Fibroblast of the aortic adventitia (primary cell): ENCODE measurements at regions not wholly inside any gene's neighbourhood (a gene's known extent, or its start where the extent isn't known, plus 50 kb on each side); places are given as distances from the start of the nearest gene placed in this dataset.

ENCODE experiments used
- DNase-seq: peaks from one replicate; pipeline ENCODE4 v3.0.0-alpha.2; 2010; ENCODE audit warnings: low read depth
- H3K4me3 ChIP-seq: 2 replicates; pipeline ENCODE4 v1.5.1; 2011; ENCODE audit warnings: low read depth, mild to moderate bottlenecking, control low read depth, low read length, moderate library complexity
- CTCF ChIP-seq: IDR thresholded peaks from 2 replicates; pipeline ENCODE4 v1.5.1; 2011; ENCODE audit warnings: mild to moderate bottlenecking, low read length, control low read depth, inconsistent platforms; ENCODE audit not compliant: insufficient read depth

- no peak overlapping the region for H3K4me3 ChIP-seq
- no peak for DNase-seq
- no peak for TF ChIP-seq CTCF
Observed at GRCh38 chr3:21927261-21927660, 176.3 kb upstream of the ZNF385D start.

GRCh38 chr3:21934591-21934990 is 183.6 kb upstream of the ZNF385D start:
- DNase-seq: no peak
- H3K4me3 ChIP-seq: no peak overlapping the region
- no peak for TF ChIP-seq CTCF

- no peak for DNase-seq
- H3K4me3 ChIP-seq: no peak overlapping the region
- TF ChIP-seq CTCF: no peak
Observed at GRCh38 chr3:21936207-21936606, 185.2 kb upstream of the ZNF385D start.

GRCh38 chr3:21938267-21938681 is 187.3 kb upstream of the ZNF385D start:
- no peak for DNase-seq
- TF ChIP-seq CTCF: no peak
- no peak overlapping the region for H3K4me3 ChIP-seq

GRCh38 chr3:21942328-21942727 is 191.3 kb upstream of the ZNF385D start:
- TF ChIP-seq CTCF: no peak
- H3K4me3 ChIP-seq: no peak overlapping the region
- peak; percentile 38 for DNase-seq

- H3K4me3 ChIP-seq: no peak overlapping the region
- TF ChIP-seq CTCF: no peak
- DNase-seq: peak; percentile 12
Observed at GRCh38 chr3:21944251-21944650, 193.2 kb upstream of the ZNF385D start.

GRCh38 chr3:21952856-21953255 is 201.8 kb upstream of the ZNF385D start:
- no peak for DNase-seq
- no peak overlapping the region for H3K4me3 ChIP-seq
- TF ChIP-seq CTCF: no peak
